ENCODE measurements at regions not wholly inside any gene's neighbourhood (a gene's known extent, or its start where the extent isn't known, plus 50 kb on each side); places are given as distances from the start of the nearest gene placed in this dataset.
"Not testable (repeated sequence)": the region's sequence is repeated elsewhere in the genome, so short reads cannot be mapped to it uniquely, and the experiment has no call there.

DNA sequence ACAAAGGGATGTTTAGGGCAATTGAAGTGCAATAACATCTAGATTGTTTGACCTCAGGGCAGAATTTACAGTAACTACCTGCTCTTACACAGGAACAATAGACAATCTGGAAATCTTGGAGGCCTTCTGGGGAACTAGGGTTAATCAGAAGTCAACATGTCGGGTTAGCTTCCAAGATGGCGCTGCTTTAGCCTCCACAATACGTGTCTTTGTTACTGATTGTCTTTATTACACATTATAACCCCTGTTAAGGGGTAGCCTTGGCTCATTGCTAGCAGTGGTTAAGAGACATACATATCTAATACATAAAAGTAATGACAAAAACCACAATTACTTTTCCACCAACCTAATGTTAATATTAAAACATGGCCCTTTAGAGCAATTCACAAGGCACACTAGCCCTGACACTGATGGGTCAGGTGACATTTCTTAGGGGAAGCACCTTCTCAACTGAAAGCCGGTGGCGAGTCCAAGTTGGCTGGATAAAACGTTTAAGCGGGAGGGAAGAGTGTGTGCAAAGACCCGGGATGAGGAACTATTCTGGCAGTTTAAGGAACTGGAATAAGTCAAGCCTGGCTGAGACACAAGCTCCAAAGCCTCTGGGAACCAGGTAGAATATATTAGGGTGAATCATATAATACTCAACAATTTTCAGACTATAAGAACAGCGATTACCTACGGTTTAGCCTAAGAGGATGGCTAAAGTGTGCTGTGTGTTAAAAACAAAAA, 236.9 kb downstream of the BCAS1 start:
- DNase-seq, result no peak

DNA sequence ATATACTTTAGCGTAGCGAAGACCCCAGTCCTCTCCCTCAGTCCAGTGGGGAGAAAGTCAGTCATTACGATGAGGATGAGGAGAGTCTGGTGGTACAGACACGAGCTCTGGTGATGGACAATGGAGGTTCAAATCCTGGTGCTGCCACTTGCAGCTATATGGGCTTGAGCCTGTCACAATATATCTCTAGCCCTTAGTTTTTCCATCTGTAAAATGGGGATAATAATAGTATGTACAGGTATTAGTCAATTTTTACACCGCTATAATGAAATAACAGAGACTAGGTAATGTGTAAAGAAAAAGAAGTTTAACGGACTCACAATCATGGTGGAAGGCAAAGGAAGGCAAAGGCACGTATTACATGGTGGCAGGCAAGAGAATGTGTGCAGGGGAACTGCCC, 237.9 kb downstream of the BCAS1 start:
- no peak for DNase-seq

DNA sequence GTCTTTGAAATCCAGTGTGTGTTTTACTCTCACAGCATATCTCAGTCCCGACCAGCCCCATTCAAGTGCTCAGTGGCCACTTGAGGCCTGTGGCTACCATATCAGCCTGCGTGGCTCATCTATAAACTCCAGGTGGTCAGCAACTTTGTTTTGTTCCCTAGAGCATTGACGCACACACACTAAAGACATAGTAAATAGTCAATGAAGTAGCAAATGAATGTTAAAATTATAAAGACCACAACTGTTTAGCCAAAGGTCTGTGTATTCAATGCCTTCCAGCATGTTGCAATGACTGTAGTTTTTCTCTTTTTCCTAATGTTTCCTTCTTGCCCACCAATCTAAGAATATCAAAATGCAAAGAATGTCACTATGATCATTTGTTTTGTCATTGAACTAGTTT, 238.2 kb upstream of the ZNF217 start:
- no peak for DNase-seq

DNA sequence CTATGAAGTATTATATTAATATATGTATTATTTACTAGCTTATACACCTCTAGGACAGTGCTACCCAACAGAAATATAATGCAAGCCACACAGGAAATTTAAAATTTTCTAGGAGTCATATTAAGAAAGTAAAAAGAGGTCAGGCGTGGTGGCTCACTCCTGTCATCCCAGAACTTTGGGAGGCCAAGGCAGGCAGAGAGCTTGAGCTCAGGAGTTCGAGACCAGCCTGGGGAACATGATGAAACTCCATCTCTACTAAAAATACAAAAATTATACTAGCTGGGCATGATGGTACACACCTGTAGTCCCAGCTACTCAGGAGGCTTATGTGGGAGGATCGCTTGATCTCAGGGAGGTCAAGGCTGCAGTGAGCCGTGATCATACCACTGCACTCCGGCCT, 237.6 kb upstream of the ZNF217 start:
- DNase-seq, result no peak

DNA sequence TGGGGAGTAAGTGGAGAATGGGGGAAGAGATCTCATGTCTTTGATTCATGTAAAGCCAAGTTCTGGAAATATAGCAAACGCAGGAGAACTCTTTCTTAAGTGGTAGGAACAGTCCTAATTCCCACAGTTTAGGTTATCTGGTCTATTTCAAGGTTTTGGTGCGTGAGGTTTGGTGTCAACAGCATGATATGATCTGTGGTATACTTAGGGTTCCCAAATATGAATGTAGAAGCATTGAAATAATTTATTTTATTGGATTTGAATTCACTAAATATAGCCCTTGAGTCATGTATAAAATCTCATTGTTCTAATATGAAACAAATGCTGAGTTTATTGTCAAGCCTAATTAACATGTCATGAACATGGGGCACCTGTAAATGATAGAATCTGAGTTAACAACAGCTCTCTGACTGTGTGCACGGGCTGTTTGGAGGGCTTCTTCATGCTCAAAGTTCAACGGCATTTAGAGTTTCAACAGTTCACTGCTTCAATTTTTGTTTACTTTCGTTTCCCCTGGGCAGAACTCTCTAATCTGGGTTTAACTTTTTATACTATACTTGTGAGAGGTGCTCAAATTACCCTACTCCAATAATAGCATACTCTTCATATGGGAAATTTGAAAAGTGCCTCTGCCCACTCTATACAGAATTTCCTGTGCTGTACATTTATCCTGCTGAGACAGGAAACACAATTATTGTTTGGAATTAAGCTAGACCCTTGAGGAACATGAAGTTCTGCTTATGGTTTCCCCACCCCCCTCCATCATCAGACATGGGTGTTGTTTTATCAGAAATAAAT, 236.3 kb upstream of the ZNF217 start:
- DNase-seq, result peak; percentile 25

DNA sequence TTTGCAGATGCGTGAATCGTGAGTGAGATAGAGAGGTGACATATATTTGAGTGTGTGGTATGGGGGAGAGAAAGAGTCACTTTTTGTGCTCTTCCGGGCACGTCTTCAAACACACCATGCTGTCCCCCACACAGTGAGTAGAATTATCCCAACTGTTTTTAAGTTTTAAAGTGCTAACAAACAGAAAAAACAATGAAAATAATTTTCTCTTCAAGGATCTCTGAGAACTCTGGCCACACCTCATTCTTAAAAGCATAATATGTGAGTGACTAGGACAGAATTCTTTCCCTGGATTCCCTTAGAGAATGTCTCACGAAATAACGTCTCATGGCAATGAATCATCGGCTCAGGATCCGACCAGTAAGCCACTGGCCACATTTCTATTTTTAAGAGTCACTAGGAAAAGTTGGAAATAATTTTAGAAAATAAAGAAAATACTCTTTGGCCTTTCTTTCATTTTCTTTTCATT, 235.7 kb upstream of the ZNF217 start:
- DNase-seq, result no peak

DNA sequence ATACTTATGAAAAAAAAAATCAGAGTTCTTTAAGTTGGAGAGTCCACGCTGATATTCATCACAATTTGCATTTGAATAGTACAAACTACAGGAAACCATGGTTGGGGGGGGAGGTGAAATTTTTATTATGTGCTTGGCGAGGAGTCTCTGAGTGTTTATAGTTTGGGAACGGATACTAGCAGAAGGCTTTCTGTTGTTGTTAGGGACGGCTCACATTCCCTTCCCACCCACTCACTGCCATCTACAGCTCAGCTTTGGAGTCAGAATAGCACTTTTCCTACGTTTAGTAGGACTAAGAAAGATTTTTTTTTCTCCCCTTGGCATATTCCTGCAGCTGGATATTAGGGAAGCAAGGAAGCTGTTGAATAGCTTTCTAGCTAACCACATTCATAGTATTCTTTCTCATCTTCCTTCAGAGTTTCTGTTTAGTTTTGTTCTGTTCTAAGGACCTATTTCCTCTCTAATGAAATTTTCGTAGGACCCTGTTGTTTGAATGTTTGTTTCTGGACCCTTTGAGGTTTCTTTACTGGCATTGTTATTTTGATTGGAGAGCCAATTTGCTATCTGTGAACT, 235.1 kb upstream of the ZNF217 start:
- DNase-seq, result peak; percentile 78

DNA sequence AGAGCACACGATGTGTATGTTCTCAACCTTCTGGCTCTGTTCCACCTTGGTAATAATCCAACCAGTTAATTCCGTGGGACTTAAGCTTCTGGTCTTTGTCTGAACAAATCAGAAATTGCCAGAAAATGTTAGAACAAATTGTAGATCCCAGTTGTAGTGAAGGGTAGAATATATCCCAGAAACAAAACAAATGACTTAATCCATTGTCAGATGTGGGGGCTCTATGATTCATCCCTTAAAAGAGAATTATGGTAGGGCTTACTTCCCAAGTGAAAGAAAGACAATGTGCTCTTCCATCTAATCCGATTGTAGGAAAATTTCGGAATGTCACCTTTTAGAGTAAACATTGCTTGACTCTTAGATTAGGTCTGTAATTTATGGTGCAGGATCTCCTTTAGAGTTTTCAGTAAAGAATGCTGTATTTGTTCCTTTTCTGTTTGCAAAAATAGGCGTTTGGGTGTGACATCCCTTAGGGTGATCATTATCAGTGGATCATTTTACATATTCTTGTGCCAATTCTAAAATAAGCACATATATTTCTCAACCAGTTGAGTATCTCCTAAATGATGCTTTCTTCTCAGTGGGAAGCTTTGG, 234.5 kb upstream of the ZNF217 start:
- DNase-seq, result peak; percentile 92

DNA sequence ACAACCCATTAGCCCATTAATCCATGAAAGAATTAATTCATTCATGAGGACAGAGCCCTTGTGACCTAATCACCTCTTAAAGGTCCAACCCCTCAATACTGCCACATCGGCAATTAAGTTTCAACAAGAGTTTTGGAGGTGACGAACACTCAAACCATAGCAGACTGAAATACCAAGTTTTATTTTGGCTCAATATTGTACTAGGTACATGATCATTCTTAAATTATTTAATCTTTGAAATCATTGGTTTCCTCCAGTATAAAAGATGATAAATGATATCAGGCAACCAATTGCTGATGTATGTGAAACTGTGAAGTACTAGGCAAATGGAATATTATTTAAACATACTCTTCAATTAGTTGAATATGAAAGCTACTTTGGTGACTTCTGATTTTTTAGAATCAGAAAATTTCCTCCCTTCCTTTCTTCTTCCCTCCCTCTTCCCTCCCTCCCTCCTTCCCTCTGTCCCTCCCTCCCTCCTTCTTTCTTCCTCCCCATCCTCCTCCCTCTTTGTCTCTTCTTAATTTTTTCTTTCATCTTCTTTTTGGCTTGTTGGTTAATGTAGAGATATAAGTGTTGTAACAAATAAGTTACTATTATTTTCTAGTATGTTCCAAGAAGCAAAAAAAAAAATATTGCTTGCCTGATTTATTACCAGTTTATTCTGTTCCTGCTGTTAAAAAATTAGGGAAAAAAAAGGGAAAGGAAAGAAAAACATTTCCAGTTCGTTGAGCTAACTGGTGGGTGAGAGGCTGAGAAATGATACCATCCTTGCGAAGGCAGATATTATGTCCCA, 233.9 kb upstream of the ZNF217 start:
- DNase-seq, result no peak

DNA sequence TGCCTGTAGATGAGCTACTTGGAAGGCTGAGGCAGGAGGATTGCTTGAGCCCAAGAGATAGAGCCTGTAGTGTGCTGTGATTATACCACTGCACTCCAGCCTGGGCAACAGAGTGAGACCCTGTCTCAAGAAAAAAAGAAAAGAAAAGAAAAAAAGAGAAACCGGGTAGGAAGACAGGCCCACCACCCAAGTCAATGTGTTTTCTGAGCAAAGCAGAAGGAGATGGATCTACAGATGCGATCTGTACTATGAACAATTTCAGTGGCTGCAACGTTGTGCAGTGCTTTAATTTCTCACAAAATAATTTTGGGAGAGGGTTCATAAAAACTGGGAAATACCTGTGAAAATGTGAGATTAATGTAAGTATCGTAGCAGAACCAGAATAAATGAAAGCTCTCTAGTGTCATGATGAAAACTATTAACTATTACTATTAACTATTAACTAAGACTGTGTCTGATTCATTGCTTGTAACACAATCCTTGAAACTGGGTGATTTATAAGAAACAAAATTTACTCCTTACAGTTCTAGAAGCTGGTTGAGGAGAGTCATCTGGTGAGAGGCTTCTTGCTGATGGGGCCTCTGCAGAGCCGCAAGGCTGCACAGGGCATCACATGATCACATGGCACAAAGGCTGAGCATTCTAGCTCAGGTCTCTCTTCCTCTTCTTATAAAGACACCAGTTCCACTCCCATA, 233.1 kb upstream of the ZNF217 start:
- peak; percentile 24 for DNase-seq

DNA sequence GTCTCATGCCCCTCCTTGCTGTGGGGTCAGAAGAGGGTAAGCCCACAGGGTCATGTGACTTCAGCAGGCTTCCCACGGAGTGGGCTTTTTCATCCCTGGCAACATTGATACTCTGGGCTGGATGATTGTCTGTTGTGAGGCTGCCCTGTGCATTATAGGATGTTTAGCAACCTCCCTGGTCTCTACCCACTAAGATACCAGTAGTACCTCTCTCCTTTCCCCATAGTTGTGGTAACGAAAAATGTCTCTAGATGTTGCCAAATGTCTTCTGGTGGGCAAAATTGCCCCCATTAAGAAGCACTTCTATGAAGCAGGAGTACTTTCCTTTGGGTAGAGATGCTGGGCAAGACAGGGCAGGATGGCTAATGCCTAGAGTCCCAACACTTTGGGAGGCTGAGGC, 232.5 kb upstream of the ZNF217 start:
- DNase-seq, result no peak

DNA sequence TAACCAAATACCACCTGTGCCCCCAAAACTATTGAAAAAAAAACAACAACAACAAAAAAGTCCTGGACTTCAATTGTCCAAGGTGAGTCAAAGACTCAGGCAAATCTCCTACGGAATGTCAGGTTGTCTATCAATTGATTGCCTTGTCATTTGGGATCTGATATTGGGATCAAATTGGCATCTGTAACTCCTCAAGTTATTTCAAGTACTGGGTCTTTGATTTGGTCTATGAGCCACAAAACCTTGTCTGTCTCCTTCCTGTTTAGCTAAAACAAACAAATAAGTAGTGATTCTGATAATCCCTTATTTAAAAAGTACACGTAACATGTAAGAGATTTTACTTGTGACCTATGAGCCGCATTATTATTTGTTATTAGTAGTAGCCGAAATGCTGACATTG, 231.6 kb upstream of the ZNF217 start:
- no peak for DNase-seq

DNA sequence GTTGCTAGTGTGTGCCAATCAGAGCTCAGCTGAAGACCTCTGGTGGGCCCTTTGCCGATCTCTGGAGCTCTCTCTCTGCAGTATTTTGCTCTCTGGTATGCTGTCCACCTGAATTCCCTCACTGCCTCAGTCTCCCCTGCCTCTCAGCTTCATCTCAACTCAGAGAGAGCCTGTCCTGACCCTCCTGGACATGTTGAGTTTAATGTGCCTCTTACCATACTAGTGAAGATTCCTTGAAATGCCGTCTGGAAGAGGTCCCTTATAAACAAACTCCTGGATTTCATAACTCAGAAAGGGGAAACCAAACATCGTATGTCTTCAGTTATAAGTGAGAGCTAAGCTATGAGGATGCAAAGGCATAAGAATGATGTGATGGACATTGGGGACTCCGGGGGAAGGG, 231.1 kb upstream of the ZNF217 start:
- no peak for DNase-seq

DNA sequence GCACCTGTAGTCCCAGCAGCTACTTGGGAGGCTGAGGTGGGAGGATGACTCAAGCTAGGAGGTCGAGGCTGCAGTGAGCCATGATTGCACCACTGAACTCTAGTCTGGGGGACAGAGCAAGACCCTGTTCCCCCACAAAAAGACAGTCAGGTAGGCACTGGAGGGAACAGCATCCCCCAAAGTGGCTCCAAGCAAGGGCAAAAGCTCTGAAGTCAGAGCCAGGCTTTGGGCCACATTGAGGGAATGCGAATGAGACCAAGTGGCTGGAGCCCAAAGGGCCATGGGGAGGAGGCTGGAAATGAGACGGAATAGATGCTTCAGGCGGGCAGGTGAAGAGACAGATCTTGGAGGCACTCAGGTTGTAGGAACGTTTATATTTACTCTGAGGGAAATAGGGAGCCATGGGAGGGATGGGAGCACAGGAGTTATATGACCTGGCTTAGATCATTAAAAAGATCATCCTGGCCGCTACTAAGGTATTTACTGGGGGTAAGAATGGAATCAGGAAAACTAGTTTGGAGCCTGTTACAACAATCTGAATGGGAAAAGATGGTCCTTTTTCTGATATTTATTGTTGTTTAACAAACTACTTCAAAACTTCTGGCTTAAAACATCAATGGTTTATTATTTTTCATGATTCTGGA, 229.6 kb upstream of the ZNF217 start:
- DNase-seq, result no peak

DNA sequence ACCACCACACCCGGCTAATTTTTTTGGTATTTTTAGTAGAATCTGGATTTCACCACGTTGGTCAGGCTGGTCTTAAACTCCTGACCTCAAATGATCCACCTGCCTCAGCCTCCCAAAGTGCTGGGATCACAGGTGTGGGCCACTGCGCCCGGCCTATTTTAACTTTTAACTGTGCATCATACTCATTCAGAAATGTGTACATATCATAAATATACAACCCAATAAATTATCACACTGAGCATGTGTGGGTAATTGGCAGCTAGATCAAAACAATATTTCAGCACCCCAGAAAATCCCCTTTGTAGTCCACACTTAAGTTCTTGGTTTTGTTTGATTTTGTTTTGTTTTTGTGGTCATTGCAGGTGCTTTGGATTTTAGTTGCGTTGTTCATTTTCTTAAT, 228.9 kb upstream of the ZNF217 start:
- DNase-seq, result no peak

DNA sequence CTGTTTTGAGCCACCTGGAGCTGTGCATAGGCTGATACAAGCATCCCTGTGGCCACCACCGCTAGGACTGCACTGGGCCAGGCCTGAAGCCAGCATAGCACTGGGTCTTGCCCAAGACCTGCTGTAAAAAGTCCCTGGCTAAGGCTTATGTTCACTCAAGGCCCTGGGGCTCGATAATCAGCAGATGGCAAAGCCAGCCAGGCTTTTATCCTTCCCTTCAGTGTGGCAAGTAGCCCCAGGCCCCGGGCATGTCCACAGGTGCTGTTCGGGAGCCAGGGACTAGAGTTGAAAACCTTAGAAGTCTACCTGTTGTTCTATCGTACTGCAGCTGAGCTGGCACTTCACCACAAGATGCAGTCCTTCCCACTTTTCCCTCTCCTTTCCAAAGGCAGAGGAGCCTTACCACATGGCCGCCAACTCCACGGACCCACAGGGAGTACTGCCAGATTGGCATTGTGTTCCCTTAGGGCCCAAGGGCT, 226.4 kb upstream of the ZNF217 start:
- no peak for DNase-seq

DNA sequence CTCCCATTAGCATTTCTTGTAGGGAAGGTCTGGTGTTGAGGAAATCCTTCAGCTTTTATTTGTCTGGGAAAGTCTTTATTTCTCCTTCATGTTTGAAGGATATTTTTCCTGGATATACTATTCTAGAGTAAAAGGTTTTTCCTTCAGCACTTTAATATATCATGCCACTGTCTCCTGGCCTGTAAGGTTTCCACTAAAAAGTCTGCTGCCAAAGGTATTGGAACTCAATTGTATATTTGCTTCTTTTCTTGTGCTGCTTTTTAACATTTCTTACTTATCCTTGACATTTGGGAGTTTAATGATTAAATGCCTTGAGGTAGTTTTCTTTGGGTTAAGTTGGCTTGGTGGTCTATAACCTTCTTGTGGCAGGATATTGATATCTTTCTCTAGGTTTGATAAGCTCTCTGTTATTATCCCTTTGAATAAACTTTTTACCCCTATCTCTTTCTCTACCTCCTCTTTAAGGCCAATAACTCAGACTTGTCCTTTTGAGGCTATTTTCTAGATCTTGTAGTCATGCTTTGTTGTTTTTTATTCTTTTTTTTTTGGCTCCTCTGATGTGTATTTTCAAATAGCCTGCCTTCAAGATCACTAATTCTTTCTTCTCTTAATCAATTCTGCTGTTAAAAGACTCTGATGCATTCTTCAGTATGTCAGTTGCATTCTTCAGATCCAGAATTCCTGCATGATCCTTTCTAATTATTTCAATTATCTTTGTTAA, 225.0 kb upstream of the ZNF217 start:
- DNase-seq, result no peak

DNA sequence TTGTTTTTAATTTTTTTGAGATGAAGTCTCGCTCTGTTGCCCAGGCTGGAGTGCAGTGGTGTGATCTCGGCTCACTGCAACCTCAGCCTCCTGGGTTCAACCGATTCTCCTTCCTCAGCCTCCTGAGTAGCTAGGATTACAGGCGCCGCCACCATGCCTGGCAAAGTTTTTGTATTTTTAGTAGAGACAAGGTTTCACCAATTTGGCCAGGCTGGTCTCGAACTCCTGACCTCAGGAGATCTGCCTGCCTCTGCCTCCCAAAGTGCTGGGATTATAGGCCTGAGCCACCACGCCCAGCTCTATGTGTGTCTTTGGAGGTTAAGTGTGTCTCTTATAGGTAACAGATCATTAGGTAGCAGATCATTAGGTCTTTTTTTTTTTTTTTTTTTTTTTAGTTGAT, 223.9 kb upstream of the ZNF217 start:
- not testable (repeated sequence) for DNase-seq

DNA sequence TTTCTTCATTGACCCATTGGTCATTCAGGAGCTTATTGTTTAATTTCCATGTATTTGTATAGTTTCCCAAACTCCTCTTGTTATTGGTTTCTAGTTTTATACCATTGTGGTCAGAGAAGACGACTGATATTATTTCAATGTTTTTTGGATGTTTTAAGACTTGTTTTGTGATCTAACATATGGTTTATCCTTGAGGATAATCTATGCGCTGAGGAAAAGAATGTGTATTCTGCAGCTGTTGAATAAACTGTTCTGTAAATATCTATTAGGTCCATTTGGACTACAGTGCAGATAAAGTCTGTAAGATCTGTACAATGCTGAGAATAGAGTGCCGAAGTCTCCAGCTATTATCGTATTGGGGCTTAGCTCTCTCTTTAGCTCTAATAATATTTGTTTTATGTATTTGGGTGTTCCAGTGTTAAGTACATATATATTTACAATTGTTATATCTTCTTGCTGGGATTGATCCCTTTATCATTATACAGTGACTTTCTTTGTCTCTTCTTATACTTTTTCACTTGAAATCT, 223.3 kb upstream of the ZNF217 start:
- DNase-seq, result no peak

DNA sequence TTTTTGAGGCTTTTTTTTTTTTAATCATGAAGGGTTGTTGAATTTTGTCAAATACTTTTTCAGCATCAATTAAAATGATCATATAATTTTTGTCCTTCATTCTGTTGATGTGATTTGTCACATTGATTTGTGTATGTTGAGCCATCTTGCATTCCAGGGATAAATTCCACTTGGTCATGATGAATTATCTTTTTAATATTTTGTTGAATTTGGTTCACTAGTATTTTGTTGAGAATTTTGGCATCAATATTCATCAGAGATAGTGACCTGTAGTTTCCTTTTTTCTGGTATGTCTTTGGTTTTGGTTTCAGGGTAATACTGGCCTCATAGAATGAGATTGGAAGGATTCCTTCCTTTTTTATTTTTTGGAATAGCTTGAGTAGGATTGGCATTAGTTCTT, 221.9 kb upstream of the ZNF217 start:
- no peak for DNase-seq

DNA sequence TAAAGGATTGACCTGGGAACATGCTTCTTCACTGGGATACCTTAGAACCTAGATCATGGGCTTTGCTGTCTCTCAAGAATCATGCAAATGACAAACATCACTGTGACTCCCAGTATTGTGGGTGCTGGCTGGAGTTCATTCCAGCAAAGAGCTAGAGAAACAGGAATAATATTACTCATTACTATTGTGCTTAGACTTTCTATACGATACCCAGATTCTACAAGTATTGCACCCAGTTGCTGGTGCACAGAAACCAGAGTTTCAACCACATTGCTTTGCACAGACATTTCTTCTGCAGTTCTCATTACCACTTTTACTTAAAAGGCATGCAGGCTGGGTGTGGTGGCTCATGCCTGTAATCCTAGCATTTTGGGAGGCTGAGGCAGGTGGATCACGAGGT, 220.4 kb upstream of the ZNF217 start:
- no peak for DNase-seq

Data from NCI-H2171 treated with DMSO at 0.1 percent for 48 hours (cell line).